ENCODE measurements at regions not wholly inside any gene's neighbourhood (a gene's known extent, or its start where the extent isn't known, plus 50 kb on each side); places are given as distances from the start of the nearest gene placed in this dataset.
A peak's percentile ranks its signal among the peaks of the same experiment; 100 is the strongest.

DNA sequence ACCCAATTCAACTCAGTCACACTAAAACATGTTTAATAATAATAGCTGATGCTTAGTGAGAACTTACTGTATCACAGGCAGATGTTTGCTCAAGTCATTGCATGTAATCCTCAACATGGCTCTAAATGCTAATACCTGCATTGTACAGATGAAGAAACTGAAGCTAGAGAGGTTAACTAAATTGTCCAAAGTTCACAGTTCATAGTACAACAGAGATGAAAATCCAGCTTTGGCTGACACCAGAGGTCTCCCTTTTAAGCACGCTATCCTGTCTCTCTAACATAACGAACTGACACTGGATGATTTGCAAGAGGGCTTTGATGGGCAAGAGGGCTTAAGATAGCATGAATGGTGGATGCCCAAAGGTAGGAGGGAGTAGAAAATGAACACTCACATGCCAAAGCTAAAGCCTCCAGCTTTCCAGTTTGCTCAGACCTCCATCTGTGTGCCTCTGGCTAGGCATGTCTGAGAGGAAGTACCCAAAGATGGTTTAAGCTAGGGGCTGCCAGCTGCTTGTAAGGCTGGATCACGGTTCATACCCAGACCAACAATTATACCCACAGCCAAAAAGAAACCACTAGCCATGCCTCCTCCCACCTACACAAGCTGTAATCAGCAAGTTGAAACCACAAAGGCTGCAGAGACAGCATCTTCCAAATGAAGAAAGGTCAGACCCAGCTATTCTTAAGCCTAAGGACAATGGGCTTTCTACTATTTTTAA is 196.9 kb upstream of the UBL3 start:
- no peak overlapping the region for H3K4me3 ChIP-seq
- no peaks in the 10 kb centered on the region for H3K27me3 ChIP-seq
- no peaks in the 10 kb centered on the region for H3K9me3 ChIP-seq (replicated peaks)
- H3K36me3 ChIP-seq = no peaks in the 10 kb centered on the region
- no peak for DNase-seq
- peaks cover 2% of the 10 kb centered on the region for H3K4me1 ChIP-seq
- H3K27ac ChIP-seq = no peak overlapping the region

DNA sequence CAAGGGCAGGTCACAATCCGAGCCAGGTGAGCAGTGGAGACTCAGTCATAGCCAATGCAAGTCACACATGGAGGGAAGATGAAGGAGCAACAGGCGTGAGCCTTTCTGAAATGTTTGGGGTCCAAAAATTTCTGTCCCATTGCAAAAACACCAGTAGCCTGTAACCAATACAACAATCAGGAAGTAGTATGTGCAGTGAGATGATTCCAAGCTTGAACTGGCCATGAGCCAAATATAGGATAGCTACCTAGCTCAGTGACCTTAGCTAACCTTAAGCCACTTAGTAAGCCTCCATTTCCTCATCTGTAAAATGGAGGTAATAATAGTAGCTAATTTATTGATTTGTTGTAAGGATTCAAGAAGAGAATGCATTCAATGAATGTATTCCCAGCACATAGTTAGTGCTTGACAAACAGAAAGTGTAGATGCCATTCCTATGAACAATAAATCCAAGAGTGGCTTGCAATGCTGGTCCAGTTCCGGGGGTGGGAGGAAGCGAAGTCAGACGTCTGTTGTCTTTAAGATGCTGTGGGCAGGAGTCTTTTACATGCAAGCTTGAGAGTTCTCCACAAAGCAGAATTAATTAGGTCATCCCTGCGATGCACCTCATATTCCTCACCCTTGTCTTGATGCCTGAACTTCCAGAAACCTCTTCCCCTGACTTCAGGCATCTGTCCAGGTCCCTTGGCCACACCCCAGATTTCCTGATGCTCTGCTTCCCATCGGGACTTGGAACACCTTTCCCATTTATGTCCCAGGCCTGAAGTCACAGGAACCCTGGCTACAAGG is 195.7 kb upstream of the UBL3 start:
- Histone ChIP-seq H3K4me1 (peaks cover 6% of the 10 kb centered on the region), H3K36me3 (no peaks in the 10 kb centered on the region), H3K4me3 (no peak overlapping the region), H3K9me3 (replicated peaks) (no peaks in the 10 kb centered on the region), H3K27ac (no peak overlapping the region), H3K27me3 (no peaks in the 10 kb centered on the region)
- no peak for DNase-seq

DNA sequence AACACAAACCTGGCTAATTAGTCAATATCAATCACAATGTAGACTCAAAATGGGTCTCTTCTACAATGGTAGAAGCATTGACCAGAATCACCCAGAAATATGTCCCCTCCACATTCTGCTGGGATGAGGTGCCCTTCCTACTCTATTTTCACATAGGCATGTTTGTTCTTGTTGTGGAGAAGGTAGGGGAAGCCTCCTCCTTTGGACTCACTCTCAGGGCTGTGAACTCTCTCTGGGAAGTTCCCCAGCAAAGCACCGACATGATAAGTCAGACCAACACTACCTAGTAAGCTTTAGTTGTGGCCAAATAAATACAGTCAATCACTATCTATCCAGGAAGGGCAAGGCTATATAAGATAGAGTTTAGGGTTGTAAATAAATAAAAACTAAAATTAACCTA is 194.5 kb upstream of the UBL3 start:
- Histone ChIP-seq H3K4me3 (no peak overlapping the region), H3K36me3 (no peaks in the 10 kb centered on the region), H3K9me3 (replicated peaks) (no peaks in the 10 kb centered on the region), H3K27ac (no peak overlapping the region), H3K4me1 (peaks cover 13% of the 10 kb centered on the region), H3K27me3 (no peaks in the 10 kb centered on the region)
- DNase-seq = no peak

DNA sequence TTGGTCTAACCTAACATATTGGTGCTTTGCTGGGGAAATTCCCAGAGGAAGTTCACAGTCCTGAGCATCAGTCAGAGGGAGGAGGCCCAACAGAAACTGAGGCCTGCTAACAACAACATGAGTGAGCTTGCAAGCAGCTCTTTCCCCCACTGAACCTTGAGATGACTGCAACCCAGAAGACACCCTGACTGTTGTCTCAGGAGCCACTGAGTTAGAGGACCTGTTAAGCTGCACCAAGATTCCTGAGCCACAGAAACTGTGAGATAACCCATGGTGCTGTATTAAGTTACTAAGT is 193.2 kb upstream of the UBL3 start:
- H3K27me3 ChIP-seq = no peaks in the 10 kb centered on the region
- H3K4me1 ChIP-seq = peaks cover 25% of the 10 kb centered on the region
- H3K9me3 ChIP-seq (replicated peaks) = no peaks in the 10 kb centered on the region
- H3K36me3 ChIP-seq = no peaks in the 10 kb centered on the region
- no peak overlapping the region for H3K27ac ChIP-seq
- H3K4me3 ChIP-seq = no peak overlapping the region
- no peak for DNase-seq

DNA sequence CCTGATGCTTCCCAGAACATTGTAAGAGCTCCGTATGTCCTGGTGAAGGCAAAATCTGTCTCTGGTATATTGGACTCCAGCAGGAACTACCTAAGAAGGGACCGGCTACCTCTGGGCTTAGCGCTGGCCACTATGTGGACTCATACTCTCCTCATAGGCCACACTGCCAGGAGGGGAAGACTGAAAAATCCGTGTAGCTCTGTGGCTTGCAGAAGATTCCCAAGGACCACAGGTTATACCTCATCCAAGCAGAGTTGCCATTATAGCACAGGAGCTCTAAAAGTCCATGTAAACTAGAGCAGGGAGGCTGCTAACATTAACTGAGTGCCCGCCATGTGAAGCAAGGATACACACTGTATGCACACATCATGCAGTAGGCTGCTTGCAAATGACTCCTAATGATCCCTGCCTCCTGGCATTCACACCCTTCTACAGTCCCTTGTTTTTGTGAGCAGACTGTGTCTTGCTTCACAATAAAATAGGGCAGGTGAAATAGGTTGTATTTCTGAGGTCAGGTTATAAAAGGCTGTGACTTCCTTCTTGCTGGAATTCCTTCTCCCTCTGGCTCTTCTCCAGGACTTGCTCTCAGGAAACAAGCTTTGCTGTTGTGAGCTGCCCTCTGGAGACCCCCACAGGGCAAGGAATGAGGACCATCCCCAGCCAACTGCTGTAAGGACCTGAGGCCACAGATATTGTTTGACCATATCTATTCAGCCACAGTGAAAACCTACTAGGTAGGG is 192.6 kb upstream of the UBL3 start:
- H3K27me3 ChIP-seq = no peaks in the 10 kb centered on the region
- peaks cover 30% of the 10 kb centered on the region for H3K4me1 ChIP-seq
- no peaks in the 10 kb centered on the region for H3K9me3 ChIP-seq (replicated peaks)
- no peak for DNase-seq
- no peak overlapping the region for H3K4me3 ChIP-seq
- H3K36me3 ChIP-seq = no peaks in the 10 kb centered on the region
- H3K27ac ChIP-seq = no peak overlapping the region

DNA sequence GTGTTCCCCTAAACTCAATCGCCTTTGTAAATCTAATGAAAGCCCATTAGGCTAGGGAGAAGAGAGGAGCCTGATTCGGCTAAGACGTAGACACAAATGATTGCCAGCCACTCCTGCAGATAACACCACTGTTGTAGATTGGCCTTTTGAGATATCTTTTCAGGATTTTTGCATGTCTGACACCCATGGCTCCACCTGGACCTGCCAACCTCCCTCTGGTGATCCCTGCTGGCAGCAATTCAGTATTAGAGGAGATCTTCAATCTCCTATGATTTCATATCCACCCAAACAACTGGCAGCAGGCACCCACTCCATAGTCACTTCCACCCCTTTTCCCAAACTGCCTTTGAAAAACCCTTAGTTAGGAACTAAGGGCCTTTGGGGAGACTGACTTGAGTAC is 191.9 kb upstream of the UBL3 start:
- Histone ChIP-seq H3K27me3 (no peaks in the 10 kb centered on the region), H3K27ac (no peak overlapping the region), H3K4me1 (peaks cover 37% of the 10 kb centered on the region), H3K36me3 (no peaks in the 10 kb centered on the region), H3K4me3 (no peak overlapping the region), H3K9me3 (replicated peaks) (no peaks in the 10 kb centered on the region)
- no peak for DNase-seq

DNA sequence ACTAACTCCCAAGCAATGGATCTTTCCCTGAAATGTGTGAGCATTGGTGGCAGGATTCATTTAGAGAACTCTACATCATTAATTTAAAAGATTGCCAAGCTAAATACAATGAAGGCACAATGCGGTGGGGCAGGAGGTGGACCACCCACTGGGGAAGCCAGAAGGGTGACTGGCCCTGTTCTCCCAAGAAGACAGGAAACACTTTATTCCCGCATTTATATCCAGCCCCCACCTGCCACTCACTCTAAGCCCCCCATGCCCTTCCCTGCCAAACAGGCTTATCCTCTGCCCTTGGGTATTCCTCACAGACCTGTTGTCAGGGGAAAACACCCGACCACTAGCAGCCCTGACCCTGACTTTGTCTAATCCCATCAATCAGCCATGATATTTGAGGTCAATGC is 189.1 kb upstream of the UBL3 start:
- peak; percentile 90 to 93 for DNase-seq
- Histone ChIP-seq H3K9me3 (replicated peaks) (no peaks in the 10 kb centered on the region), H3K4me3 (no peak overlapping the region), H3K4me1 (peaks cover 37% of the 10 kb centered on the region), H3K27me3 (no peaks in the 10 kb centered on the region), H3K36me3 (no peaks in the 10 kb centered on the region), H3K27ac (peak overlapping the region; percentile 86)

DNA sequence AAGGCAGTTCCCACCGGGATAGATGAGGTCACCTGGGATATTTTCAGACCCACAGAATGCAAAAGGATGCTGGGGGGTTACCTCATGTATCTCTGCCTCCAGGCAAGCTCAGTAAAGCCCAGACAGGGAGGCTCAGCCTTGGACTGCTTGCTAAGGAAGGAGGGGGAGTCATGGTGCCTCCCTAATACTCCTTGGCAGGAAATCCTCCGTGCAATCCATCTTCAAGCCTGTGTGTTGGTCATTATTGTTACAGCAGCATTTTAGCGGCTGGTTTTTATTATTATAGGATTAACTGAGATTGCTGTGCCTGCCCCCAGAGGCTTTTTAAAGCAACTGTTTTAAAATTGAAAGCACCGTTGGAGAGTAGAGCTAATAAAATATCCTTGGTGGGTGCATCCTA is 188.5 kb upstream of the UBL3 start:
- Histone ChIP-seq H3K36me3 (no peaks in the 10 kb centered on the region), H3K9me3 (replicated peaks) (no peaks in the 10 kb centered on the region), H3K4me3 (no peak overlapping the region), H3K27ac (peak overlapping the region; percentile 86), H3K27me3 (no peaks in the 10 kb centered on the region), H3K4me1 (peaks cover 43% of the 10 kb centered on the region)
- DNase-seq = peak; percentile 81 to 85

DNA sequence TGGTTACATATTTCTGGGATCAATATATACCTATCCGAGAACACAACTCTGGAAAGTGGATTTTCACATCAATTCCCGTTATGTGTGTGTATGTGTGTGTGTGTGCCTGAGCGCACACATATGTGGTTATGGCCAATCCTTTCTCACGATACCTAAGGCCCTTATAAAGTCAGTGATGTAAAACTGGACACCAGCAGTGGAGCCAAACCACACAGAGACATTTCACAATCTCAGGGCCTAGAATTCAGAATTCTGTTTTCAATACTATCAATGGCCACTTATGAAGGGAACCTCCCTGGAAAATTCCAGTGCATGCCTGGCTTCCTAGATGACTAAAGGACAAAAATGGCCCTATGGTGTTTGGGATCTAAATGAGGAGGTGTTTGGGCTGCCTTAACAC is 187.3 kb upstream of the UBL3 start:
- H3K36me3 ChIP-seq = no peaks in the 10 kb centered on the region
- no peaks in the 10 kb centered on the region for H3K27me3 ChIP-seq
- H3K4me1 ChIP-seq = peaks cover 52% of the 10 kb centered on the region
- no peak overlapping the region for H3K4me3 ChIP-seq
- no peaks in the 10 kb centered on the region for H3K9me3 ChIP-seq (replicated peaks)
- H3K27ac ChIP-seq = no peak overlapping the region; the same call in 1 of the 2 replicates
- no peak for DNase-seq

DNA sequence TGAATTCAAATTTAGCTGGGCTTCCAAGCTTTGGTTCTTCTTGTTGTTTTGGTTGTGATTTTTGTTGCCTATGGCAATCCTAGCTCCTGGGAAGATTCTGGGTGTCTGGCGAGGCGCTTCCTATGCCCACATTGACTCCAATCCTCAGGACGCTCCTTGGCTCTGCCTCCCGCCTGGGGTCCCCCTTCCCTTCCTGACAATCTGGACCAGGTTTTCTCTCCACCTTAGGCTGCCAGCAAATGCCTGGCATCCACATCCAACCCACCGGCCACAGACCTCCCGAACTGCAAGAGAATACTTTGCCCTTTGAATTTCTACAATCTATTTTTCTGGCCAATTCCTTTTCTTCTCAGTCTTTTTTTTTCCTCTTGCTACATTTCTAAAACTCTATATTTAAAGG is 186.9 kb upstream of the UBL3 start:
- no peaks in the 10 kb centered on the region for H3K9me3 ChIP-seq (replicated peaks)

DNA sequence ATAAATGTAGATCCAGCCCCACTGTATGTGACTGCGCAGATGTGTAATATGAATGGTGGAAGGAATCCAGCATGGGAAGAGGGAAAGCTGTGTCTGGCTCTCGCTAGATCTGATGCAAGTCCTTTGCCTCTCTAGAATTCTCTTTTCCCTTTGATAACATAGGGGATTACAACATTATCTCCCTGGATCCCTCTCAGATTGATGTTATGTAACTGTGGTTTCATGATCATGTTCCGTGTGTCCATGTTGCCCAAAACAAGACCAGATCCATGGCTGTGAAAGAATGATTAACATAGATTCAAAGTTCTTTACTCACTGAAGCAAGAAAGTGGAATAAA is 184.0 kb upstream of the UBL3 start:
- no peaks in the 10 kb centered on the region for H3K36me3 ChIP-seq
- DNase-seq = no peak
- no peaks in the 10 kb centered on the region for H3K27me3 ChIP-seq
- H3K9me3 ChIP-seq (replicated peaks) = no peaks in the 10 kb centered on the region
- H3K4me1 ChIP-seq = peaks cover 36% of the 10 kb centered on the region
- H3K4me3 ChIP-seq = no peak overlapping the region
- H3K27ac ChIP-seq = peak overlapping the region; percentile 16; the same call in 1 of the 2 replicates

More for the DNA sequence above, 186.9 kb upstream of the UBL3 start:
- Histone ChIP-seq H3K36me3 (no peaks in the 10 kb centered on the region), H3K27ac (no peak overlapping the region), H3K27me3 (no peaks in the 10 kb centered on the region), H3K4me1 (peaks cover 52% of the 10 kb centered on the region), H3K4me3 (no peak overlapping the region)
- peak; percentile 50 to 52 for DNase-seq

DNA sequence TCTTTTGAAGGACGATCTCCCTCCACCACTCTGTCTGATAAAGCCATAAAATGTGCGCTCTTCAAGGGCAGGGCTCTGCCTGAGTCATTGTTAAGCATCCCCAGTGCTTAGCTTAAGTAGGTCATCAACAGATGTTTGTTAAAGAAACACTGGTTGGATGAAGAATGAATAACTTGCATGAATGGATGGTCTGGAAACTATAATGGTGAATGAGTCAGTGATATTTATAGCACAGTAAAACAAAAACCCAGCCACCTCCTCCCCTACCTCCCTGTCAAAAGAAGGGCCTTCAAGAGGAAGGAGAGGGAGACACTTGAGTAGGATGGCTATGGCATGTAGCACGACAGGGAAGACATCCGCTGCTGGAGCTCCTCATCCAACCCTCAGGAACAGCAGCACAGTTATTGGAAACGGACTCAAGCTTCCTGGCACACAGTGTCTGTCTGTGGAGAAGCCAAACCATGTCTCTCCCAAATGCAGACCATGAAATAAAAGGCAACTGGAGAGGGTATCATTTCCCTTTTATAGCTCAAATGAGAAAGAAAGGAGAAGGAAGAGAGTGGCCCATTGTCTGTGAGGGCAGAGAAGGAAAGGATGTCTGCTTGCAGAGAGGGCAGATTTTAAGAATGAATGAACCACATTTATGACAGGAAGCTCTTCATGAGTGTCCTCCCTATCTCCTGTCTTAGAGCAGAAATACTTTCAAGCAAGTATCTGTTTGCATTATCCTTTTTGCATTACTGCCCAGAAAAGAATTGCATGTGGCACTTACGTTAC is 183.5 kb upstream of the UBL3 start:
- Histone ChIP-seq H3K9me3 (replicated peaks) (no peaks in the 10 kb centered on the region), H3K27ac (peak overlapping the region; percentile 16; the same call in 1 of the 2 replicates), H3K27me3 (no peaks in the 10 kb centered on the region), H3K4me1 (peaks cover 32% of the 10 kb centered on the region), H3K36me3 (no peaks in the 10 kb centered on the region), H3K4me3 (no peak overlapping the region)
- peak; percentile 17 to 47 for DNase-seq

DNA sequence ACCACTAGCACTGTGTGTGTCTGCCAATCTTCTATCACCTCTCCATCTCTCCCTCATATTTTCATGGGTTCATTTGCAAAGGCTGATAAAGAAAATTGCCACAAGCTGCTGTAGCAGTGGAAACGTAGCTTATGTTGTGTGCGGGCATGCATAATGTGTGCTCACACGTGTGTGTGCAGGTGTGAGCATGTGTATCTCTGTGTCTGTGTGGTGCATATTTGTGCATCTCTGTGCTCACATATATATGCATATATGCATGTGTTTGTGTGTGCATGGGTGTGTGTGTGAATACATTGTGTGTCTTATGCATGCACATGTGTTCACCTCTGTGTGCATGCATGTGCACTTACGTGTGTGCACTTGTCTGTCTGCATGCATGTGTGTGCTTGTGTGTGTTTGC is 181.8 kb upstream of the UBL3 start:
- Histone ChIP-seq H3K27me3 (no peaks in the 10 kb centered on the region), H3K36me3 (no peaks in the 10 kb centered on the region), H3K4me3 (no peak overlapping the region), H3K9me3 (replicated peaks) (no peaks in the 10 kb centered on the region), H3K4me1 (peaks cover 17% of the 10 kb centered on the region), H3K27ac (no peak overlapping the region)
- DNase-seq = no peak

DNA sequence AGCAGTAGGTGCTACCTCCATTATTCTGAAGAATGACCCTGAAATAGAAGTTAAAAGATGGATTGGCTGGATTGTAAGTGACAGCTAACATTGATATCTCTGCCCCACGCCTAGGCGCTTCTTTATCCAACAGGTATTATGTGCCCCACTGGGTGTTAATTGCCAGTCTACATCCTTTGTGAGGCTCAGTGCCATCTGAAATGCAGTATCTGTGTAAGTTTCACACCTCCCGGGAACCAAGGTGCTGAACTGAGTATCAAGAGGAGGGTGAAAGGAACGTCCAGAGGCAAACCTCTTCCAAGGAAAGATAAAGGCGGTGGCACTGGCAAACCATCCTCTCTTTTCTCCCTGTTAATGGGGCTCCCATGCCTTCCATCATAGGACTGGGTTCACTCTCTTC is 181.1 kb upstream of the UBL3 start:
- Histone ChIP-seq H3K9me3 (replicated peaks) (no peaks in the 10 kb centered on the region), H3K27me3 (no peaks in the 10 kb centered on the region), H3K4me3 (no peak overlapping the region), H3K27ac (no peak overlapping the region), H3K36me3 (no peaks in the 10 kb centered on the region), H3K4me1 (peaks cover 17% of the 10 kb centered on the region)
- no peak for DNase-seq

Measured in SJCRH30 (cell line).